ENCODE measurements at regions not wholly inside any gene's neighbourhood (a gene's known extent, or its start where the extent isn't known, plus 50 kb on each side); places are given as distances from the start of the nearest gene placed in this dataset.

- H3K9me3 ChIP-seq (ENCODE audit: insufficient read depth, low read length), result no peaks in the 10 kb centered on the region
- no peaks in the 10 kb centered on the region for H3K9me2 ChIP-seq (replicated peaks; ENCODE audit: insufficient read depth, low read length)
- no peak overlapping the region for H3K4me2 ChIP-seq (ENCODE audit: low read depth, low read length, poor library complexity, severe bottlenecking)
- H3K4me3 ChIP-seq (ENCODE audit: insufficient read depth, low read length, poor library complexity, severe bottlenecking), result no peak overlapping the region
- no peak overlapping the region for H2AFZ ChIP-seq (ENCODE audit: low read depth, low read length, severe bottlenecking)
- TF ChIP-seq EZH2phosphoT487 (conservative IDR thresholded peaks at IDR 0.05; ENCODE audit: low read length), result no peak
- TF ChIP-seq, protein P1, sequence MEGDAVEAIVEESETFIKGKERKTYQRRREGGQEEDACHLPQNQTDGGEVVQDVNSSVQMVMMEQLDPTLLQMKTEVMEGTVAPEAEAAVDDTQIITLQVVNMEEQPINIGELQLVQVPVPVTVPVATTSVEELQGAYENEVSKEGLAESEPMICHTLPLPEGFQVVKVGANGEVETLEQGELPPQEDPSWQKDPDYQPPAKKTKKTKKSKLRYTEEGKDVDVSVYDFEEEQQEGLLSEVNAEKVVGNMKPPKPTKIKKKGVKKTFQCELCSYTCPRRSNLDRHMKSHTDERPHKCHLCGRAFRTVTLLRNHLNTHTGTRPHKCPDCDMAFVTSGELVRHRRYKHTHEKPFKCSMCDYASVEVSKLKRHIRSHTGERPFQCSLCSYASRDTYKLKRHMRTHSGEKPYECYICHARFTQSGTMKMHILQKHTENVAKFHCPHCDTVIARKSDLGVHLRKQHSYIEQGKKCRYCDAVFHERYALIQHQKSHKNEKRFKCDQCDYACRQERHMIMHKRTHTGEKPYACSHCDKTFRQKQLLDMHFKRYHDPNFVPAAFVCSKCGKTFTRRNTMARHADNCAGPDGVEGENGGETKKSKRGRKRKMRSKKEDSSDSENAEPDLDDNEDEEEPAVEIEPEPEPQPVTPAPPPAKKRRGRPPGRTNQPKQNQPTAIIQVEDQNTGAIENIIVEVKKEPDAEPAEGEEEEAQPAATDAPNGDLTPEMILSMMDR (IDR thresholded peaks at IDR 0.05; ENCODE audit: insufficient read depth, low read length, poor library complexity, severe bottlenecking), result no peak
- H3K36me3 ChIP-seq (ENCODE audit: low read length), result no peaks in the 10 kb centered on the region; the same call in 1 of the 2 replicates
- no peak overlapping the region for H3K27ac ChIP-seq (ENCODE audit: low read depth, low read length)
- no peaks in the 10 kb centered on the region for H3K27me3 ChIP-seq (ENCODE audit: low read length)
- H3K79me2 ChIP-seq (ENCODE audit: insufficient read depth, low read length), result no peaks in the 10 kb centered on the region
- H3F3A ChIP-seq (ENCODE audit: insufficient read depth), result no peaks in the 10 kb centered on the region
- H3K9ac ChIP-seq (ENCODE audit: low read length), result no peak overlapping the region
- no peaks in the 10 kb centered on the region for H4K20me1 ChIP-seq (ENCODE audit: low read depth, low read length)
Measured at GRCh38 chr15:45910671-45911070, 275.8 kb downstream of the SQOR start.

GRCh38 chr15:45913451-45913850, 278.6 kb downstream of the SQOR start:
- Histone ChIP-seq H3K4me3 (ENCODE audit: insufficient read depth, low read length, poor library complexity, severe bottlenecking) (no peak overlapping the region), H3K4me2 (ENCODE audit: low read depth, low read length, poor library complexity, severe bottlenecking) (no peak overlapping the region), H3K9me2 (replicated peaks; ENCODE audit: insufficient read depth, low read length) (no peaks in the 10 kb centered on the region), H3K36me3 (ENCODE audit: low read length) (no peaks in the 10 kb centered on the region; the same call in 1 of the 2 replicates), H3K27ac (ENCODE audit: low read depth, low read length) (no peak overlapping the region), H3K9me3 (ENCODE audit: insufficient read depth, low read length) (no peaks in the 10 kb centered on the region), H2AFZ (ENCODE audit: low read depth, low read length, severe bottlenecking) (no peak overlapping the region), H3K79me2 (ENCODE audit: insufficient read depth, low read length) (no peaks in the 10 kb centered on the region), H4K20me1 (ENCODE audit: low read depth, low read length) (no peaks in the 10 kb centered on the region), H3K9ac (ENCODE audit: low read length) (no peak overlapping the region), H3K27me3 (ENCODE audit: low read length) (no peaks in the 10 kb centered on the region), H3F3A (ENCODE audit: insufficient read depth) (no peaks in the 10 kb centered on the region)
- TF ChIP-seq EZH2phosphoT487 (conservative IDR thresholded peaks at IDR 0.05; ENCODE audit: low read length), result no peak
- TF ChIP-seq, protein P1 (IDR thresholded peaks at IDR 0.05; ENCODE audit: insufficient read depth, low read length, poor library complexity, severe bottlenecking), result no peak

GRCh38 chr15:45914425-45914824, 279.6 kb downstream of the SQOR start:
- Histone ChIP-seq H3K27me3 (ENCODE audit: low read length) (no peaks in the 10 kb centered on the region), H2AFZ (ENCODE audit: low read depth, low read length, severe bottlenecking) (no peak overlapping the region), H3K9ac (ENCODE audit: low read length) (no peak overlapping the region), H3K4me2 (ENCODE audit: low read depth, low read length, poor library complexity, severe bottlenecking) (no peak overlapping the region), H3K27ac (ENCODE audit: low read depth, low read length) (no peak overlapping the region), H3K9me2 (replicated peaks; ENCODE audit: insufficient read depth, low read length) (no peaks in the 10 kb centered on the region), H3F3A (ENCODE audit: insufficient read depth) (no peaks in the 10 kb centered on the region), H4K20me1 (ENCODE audit: low read depth, low read length) (no peaks in the 10 kb centered on the region), H3K36me3 (ENCODE audit: low read length) (no peaks in the 10 kb centered on the region), H3K4me3 (ENCODE audit: insufficient read depth, low read length, poor library complexity, severe bottlenecking) (no peak overlapping the region), H3K9me3 (ENCODE audit: insufficient read depth, low read length) (no peaks in the 10 kb centered on the region), H3K79me2 (ENCODE audit: insufficient read depth, low read length) (no peaks in the 10 kb centered on the region)
- TF ChIP-seq, protein P1 (IDR thresholded peaks at IDR 0.05; ENCODE audit: insufficient read depth, low read length, poor library complexity, severe bottlenecking), result no peak
- TF ChIP-seq EZH2phosphoT487 (conservative IDR thresholded peaks at IDR 0.05; ENCODE audit: low read length), result no peak

Measured in SU-DHL-6 (cell line).